Loucy (cell line): ENCODE measurements at regions not wholly inside any gene's neighbourhood (a gene's known extent, or its start where the extent isn't known, plus 50 kb on each side); places are given as distances from the start of the nearest gene placed in this dataset.

ENCODE experiments used
- CTCF ChIP-seq: fragments of 200-600 bp; sonication (generic); conservative IDR thresholded peaks from 2 replicates; pipeline ENCODE4 v1.5.1; 2014; ENCODE audit warnings: mild to moderate bottlenecking, antibody characterized with exemption, low read length
- EZH2phosphoT487 ChIP-seq: fragments of 200-600 bp; IDR thresholded peaks from 2 replicates; pipeline ENCODE4 v1.6.1; 2018; ENCODE audit warnings: antibody characterized with exemption, mild to moderate bottlenecking, moderate library complexity, borderline replicate concordance

GRCh38 chr18:1732143-1732542 is 827.5 kb downstream of the ADCYAP1 start:
- TF ChIP-seq CTCF: no peak
- TF ChIP-seq EZH2phosphoT487: no peak
